DND-41 (cell line): ENCODE measurements at regions not wholly inside any gene's neighbourhood (a gene's known extent, or its start where the extent isn't known, plus 50 kb on each side); places are given as distances from the start of the nearest gene placed in this dataset.

Experiments
- ATAC-seq: fragments of 200-7000 bp; cut with Tn5 transposase; 3 replicates; pipeline ENCODE4 v1.9.1; 2021; ENCODE audit warnings: low read depth; ENCODE audit not compliant: insufficient read depth
- DNase-seq: peaks from one replicate; pipeline ENCODE4 v3.0.0-alpha.2; 2020
- H2AFZ ChIP-seq: 2 replicates; pipeline ENCODE4 v1.6.0; 2012; ENCODE audit warnings: low read depth, low read length
- H3K27ac ChIP-seq: 2 replicates; pipeline ENCODE4 v1.5.1; 2012; ENCODE audit warnings: low read length, inconsistent platforms
- H3K27me3 ChIP-seq: fragments of 200-600 bp; sonication (generic); 2 replicates; pipeline ENCODE4 v1.6.0; 2012; ENCODE audit warnings: low read length, mild to moderate bottlenecking, inconsistent platforms; ENCODE audit not compliant: insufficient read depth, poor library complexity
- H3K36me3 ChIP-seq: 2 replicates; pipeline ENCODE4 v1.5.1; 2012; ENCODE audit warnings: low read length, inconsistent platforms; ENCODE audit not compliant: insufficient read depth
- H3K4me1 ChIP-seq: 2 replicates; pipeline ENCODE4 v1.5.1; 2012; ENCODE audit warnings: mild to moderate bottlenecking, low read length; ENCODE audit not compliant: insufficient read depth
- H3K4me2 ChIP-seq: 2 replicates; pipeline ENCODE4 v1.6.0; 2012; ENCODE audit warnings: mild to moderate bottlenecking, moderate library complexity, low read length, inconsistent platforms; ENCODE audit not compliant: insufficient read depth
- H3K4me3 ChIP-seq, 2 experiments: fragments of 200-600 bp in 1 of 2; shearing (Covaris generic) in 1 of 2; 2 replicates each; pipeline ENCODE4 v1.5.1; 2012 to 2016; ENCODE audit warnings: inconsistent platforms in 2 of 2, low read length in 2 of 2, mild to moderate bottlenecking in 2 of 2, low read depth in 1 of 2, moderate library complexity in 1 of 2
- H3K79me2 ChIP-seq: 2 replicates; pipeline ENCODE4 v1.6.0; 2012; ENCODE audit warnings: low read length, inconsistent platforms; ENCODE audit not compliant: insufficient read depth
- H3K9ac ChIP-seq: 2 replicates; pipeline ENCODE4 v1.6.0; 2012; ENCODE audit warnings: low read depth, mild to moderate bottlenecking, inconsistent platforms, low read length, moderate library complexity
- H3K9me3 ChIP-seq: 2 replicates; pipeline ENCODE4 v1.5.1; 2012; ENCODE audit warnings: low read length, moderate library complexity, mild to moderate bottlenecking, inconsistent platforms; ENCODE audit not compliant: insufficient read depth, severe bottlenecking
- H4K20me1 ChIP-seq: 2 replicates; pipeline ENCODE4 v1.6.0; 2012; ENCODE audit warnings: low read length; ENCODE audit not compliant: insufficient read depth
- EZH2 ChIP-seq: IDR thresholded peaks from 3 replicates; pipeline ENCODE4 v1.6.1; 2012; ENCODE audit warnings: borderline replicate concordance, low read depth, mild to moderate bottlenecking, moderate library complexity, low read length, inconsistent platforms; ENCODE audit not compliant: severe bottlenecking
- TF ChIP-seq, protein P1 (sequence below): IDR thresholded peaks from 2 replicates; pipeline ENCODE4 v1.5.1; 2012; ENCODE audit warnings: borderline replicate concordance, low read length, moderate library complexity, mild to moderate bottlenecking; ENCODE audit not compliant: poor library complexity, severe bottlenecking; ENCODE audit errors: extremely low read depth

DNA sequence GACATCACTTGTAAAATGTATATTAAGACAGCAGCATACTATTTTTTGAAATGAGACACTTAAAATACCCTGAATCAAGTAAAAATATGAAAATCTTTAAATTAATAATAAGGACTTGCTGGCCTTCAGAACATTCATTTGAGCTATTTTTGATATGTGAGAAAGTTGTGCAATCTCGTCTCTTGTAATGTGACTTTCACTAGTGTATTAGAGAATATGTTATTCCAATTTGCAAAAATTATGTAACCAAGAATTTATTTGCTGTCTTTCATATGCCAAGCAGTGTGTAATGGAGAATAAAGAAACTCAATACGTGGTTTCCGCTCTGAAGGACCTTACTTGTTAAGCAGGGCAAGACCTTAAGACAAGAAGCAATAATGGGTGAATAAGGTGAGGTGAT is 375.0 kb upstream of the RUNX1 start:
- TF ChIP-seq, protein P1, sequence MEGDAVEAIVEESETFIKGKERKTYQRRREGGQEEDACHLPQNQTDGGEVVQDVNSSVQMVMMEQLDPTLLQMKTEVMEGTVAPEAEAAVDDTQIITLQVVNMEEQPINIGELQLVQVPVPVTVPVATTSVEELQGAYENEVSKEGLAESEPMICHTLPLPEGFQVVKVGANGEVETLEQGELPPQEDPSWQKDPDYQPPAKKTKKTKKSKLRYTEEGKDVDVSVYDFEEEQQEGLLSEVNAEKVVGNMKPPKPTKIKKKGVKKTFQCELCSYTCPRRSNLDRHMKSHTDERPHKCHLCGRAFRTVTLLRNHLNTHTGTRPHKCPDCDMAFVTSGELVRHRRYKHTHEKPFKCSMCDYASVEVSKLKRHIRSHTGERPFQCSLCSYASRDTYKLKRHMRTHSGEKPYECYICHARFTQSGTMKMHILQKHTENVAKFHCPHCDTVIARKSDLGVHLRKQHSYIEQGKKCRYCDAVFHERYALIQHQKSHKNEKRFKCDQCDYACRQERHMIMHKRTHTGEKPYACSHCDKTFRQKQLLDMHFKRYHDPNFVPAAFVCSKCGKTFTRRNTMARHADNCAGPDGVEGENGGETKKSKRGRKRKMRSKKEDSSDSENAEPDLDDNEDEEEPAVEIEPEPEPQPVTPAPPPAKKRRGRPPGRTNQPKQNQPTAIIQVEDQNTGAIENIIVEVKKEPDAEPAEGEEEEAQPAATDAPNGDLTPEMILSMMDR = no peak
- no peak for TF ChIP-seq EZH2
- no peak overlapping the region for H2AFZ ChIP-seq
- H3K4me2 ChIP-seq = no peak overlapping the region
- no peaks in the 10 kb centered on the region for H3K36me3 ChIP-seq
- H3K4me1 ChIP-seq = peaks cover 34% of the 10 kb centered on the region
- H3K9me3 ChIP-seq = peaks cover 22% of the 10 kb centered on the region
- no peak overlapping the region for H3K27ac ChIP-seq
- H3K9ac ChIP-seq = no peak overlapping the region
- ATAC-seq (no peak), DNase-seq (no peak)
- H3K4me3 ChIP-seq = no peak overlapping the region
- H3K27me3 ChIP-seq = no peaks in the 10 kb centered on the region
- no peaks in the 10 kb centered on the region for H3K79me2 ChIP-seq
- H4K20me1 ChIP-seq = no peaks in the 10 kb centered on the region

DNA sequence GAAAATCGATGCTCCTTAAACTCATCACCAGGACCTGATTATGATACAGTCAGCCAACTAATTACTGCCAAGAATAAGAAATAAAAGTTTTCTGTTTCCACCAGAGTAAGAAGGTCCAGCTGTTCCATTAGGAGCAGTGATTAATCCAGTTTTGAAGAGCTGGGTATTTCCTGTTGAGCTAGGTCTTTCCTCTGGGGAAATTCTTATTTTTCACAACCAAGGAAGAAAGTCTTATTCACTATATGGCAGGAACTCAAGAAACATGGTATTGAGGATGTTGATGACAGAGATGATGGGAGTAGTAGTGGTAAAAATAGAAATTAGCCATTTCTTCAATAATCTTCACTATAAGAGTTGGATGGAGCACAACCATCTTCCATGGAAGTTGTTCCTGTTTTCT is 374.6 kb upstream of the RUNX1 start:
- no peak for ATAC-seq
- Histone ChIP-seq H3K27ac (no peak overlapping the region), H3K36me3 (no peaks in the 10 kb centered on the region), H3K4me3 (no peak overlapping the region), H4K20me1 (no peaks in the 10 kb centered on the region), H2AFZ (no peak overlapping the region), H3K9ac (no peak overlapping the region), H3K79me2 (no peaks in the 10 kb centered on the region), H3K4me1 (peaks cover 30% of the 10 kb centered on the region), H3K9me3 (peaks cover 22% of the 10 kb centered on the region), H3K27me3 (no peaks in the 10 kb centered on the region), H3K4me2 (no peak overlapping the region)
- DNase-seq = no peak
- TF ChIP-seq, protein P1 = no peak
- no peak for TF ChIP-seq EZH2

DNA sequence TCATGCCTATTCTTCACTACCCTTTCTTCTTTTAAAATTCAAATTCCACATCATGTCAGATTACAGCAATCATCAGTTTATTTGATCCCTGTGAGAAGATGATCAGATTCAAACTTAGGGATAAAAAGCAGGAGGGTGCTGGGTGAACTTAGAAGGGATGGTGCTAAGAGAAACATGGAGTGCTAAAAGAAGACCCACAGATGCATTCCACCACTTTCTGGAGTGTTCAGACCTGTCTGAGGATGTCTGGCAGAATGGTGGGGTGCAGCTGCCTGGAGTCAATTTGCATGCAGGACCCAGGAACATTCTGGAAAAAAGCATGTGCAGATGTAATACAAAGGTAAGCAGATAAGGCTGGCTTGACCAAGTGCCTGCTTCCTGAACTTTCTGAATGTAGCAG is 372.9 kb upstream of the RUNX1 start:
- H3K4me3 ChIP-seq = no peak overlapping the region
- TF ChIP-seq, protein P1 = no peak
- H3K36me3 ChIP-seq = no peaks in the 10 kb centered on the region
- no peak overlapping the region for H3K4me2 ChIP-seq
- no peak overlapping the region for H2AFZ ChIP-seq
- H3K27ac ChIP-seq = no peak overlapping the region
- H3K27me3 ChIP-seq = no peaks in the 10 kb centered on the region
- ATAC-seq (no peak), DNase-seq (no peak)
- peaks cover 13% of the 10 kb centered on the region for H3K4me1 ChIP-seq
- no peak overlapping the region for H3K9ac ChIP-seq
- H3K79me2 ChIP-seq = no peaks in the 10 kb centered on the region
- H4K20me1 ChIP-seq = no peaks in the 10 kb centered on the region
- peaks cover 22% of the 10 kb centered on the region for H3K9me3 ChIP-seq

DNA sequence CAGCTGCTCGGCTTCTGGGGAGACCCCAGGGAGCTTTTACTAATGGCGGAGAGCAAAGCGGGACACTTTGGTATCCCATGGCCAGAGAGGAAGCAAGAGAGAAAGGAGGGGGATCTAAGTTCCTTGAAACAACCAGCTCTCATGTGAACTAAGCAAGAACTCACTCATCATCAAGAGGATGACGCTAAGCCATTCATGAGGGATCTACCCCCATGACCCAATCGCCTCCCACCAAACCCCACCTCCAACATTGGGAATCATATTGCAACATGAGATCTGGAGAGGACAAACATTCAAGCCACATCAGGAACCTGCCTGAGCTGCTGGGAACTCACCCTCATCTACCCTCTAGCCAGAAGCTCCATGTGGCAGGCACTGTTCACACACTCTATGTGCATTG is 372.1 kb upstream of the RUNX1 start:
- DNase-seq (no peak), ATAC-seq (no peak)
- Histone ChIP-seq H3K4me1 (peaks cover 5% of the 10 kb centered on the region), H3K79me2 (no peaks in the 10 kb centered on the region), H3K9ac (no peak overlapping the region), H3K27ac (no peak overlapping the region), H3K4me2 (no peak overlapping the region), H3K27me3 (no peaks in the 10 kb centered on the region), H2AFZ (no peak overlapping the region), H3K36me3 (no peaks in the 10 kb centered on the region), H3K4me3 (no peak overlapping the region), H3K9me3 (peaks cover 22% of the 10 kb centered on the region), H4K20me1 (no peaks in the 10 kb centered on the region)
- no peak for TF ChIP-seq EZH2
- TF ChIP-seq, protein P1 = no peak
